Naive thymus-derived CD8-positive, alpha-beta T cell (primary cell): ENCODE measurements at regions not wholly inside any gene's neighbourhood (a gene's known extent, or its start where the extent isn't known, plus 50 kb on each side); places are given as distances from the start of the nearest gene placed in this dataset.
A peak's percentile ranks its signal among the peaks of the same experiment; 100 is the strongest.

ENCODE experiments used
- ATAC-seq, 2 donors: fragments of 150-1000 bp; cut with Tn5 transposase in 1 of 2; sonication (Bioruptor Pico), chemical (Tn5 transposase) in 1 of 2; 1 replicate in 1 of 2; 2 replicates in 1 of 2; pipeline ENCODE4 v1.10.0; 2021; ENCODE audit warnings: mild to moderate bottlenecking in 2 of 2, moderate library complexity in 2 of 2
- POLR2A ChIA-PET: fragments of 350-600 bp; sonication (Branson Sonifier 250); formaldehyde crosslinking; loops from one replicate; lab custom pipeline; 2021; ENCODE audit warnings: antibody characterized with exemption; lab: Charles Lee
- DNase-seq, 10 donors: peaks; one replicate each; pipeline versions ENCODE4 v3.0.0 to v3.0.0-alpha.2; 2020 to 2022
- H3K27ac Mint-ChIP-seq, 10 donors: one replicate each; pipeline ENCODE4 v1.8.0; 2020 to 2022; ENCODE audit warnings: mild to moderate bottlenecking in 10 of 10, mixed read lengths in 10 of 10, moderate library complexity in 4 of 10, inconsistent platforms in 1 of 10
- H3K27me3 Mint-ChIP-seq, 5 donors: one replicate each; pipeline ENCODE4 v1.8.0; 2021 to 2022; ENCODE audit warnings: mixed read lengths in 5 of 5
- H3K36me3 Mint-ChIP-seq, 3 donors: one replicate each; pipeline ENCODE4 v1.8.0; 2020 to 2022; ENCODE audit warnings: mixed read lengths in 3 of 3, mild to moderate bottlenecking in 2 of 3, inconsistent platforms in 1 of 3
- H3K4me1 Mint-ChIP-seq, 4 donors: one replicate each; pipeline ENCODE4 v1.8.0; 2021 to 2022; ENCODE audit warnings: mixed read lengths in 4 of 4
- H3K4me3 Mint-ChIP-seq, 10 donors: one replicate each; pipeline ENCODE4 v1.8.0; 2020 to 2022; ENCODE audit warnings: mild to moderate bottlenecking in 10 of 10, mixed read lengths in 10 of 10, moderate library complexity in 6 of 10, inconsistent platforms in 1 of 10
- H3K9me3 Mint-ChIP-seq, 9 donors: one replicate each; pipeline ENCODE4 v1.8.0; 2020 to 2022; ENCODE audit warnings: mixed read lengths in 9 of 9, mild to moderate bottlenecking in 3 of 9, inconsistent platforms in 1 of 9, moderate library complexity in 1 of 9

DNA sequence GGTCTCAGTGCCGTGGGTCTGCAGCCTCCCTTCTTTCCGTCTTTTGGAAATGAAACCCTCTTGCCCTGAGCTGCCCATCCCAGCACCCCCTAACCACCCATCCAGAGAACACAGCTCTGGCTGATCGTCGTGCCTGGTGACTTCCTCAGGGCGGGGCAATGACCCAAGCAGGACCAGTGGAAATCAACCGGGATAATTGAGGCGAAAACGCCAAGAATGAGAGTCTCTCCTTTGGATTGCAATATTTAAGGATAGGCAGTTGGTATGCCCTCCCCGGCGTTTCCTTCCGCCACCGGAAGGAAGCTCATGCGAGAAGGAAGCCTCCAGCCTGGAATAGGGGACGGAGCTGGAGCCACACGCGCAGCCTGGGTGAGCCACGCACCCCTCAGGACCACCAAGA lies 73.7 kb upstream of the PFKP start:
- peaks cover 2 to 7% (median 2%) of the 10 kb centered on the region in 3 donors for H3K36me3 Mint-ChIP-seq
- no peak for ATAC-seq
- no peak for DNase-seq
- POLR2A ChIA-PET: no interaction called here
- no peak overlapping the region for H3K4me3 Mint-ChIP-seq
- H3K9me3 Mint-ChIP-seq: peaks cover 0 to 12% (median 6%) of the 10 kb centered on the region in 9 donors
- no peak overlapping the region for H3K27ac Mint-ChIP-seq
- peaks cover 5 to 40% (median 23%) of the 10 kb centered on the region in 5 donors for H3K27me3 Mint-ChIP-seq
- H3K4me1 Mint-ChIP-seq: no peaks in the 10 kb centered on the region

DNA sequence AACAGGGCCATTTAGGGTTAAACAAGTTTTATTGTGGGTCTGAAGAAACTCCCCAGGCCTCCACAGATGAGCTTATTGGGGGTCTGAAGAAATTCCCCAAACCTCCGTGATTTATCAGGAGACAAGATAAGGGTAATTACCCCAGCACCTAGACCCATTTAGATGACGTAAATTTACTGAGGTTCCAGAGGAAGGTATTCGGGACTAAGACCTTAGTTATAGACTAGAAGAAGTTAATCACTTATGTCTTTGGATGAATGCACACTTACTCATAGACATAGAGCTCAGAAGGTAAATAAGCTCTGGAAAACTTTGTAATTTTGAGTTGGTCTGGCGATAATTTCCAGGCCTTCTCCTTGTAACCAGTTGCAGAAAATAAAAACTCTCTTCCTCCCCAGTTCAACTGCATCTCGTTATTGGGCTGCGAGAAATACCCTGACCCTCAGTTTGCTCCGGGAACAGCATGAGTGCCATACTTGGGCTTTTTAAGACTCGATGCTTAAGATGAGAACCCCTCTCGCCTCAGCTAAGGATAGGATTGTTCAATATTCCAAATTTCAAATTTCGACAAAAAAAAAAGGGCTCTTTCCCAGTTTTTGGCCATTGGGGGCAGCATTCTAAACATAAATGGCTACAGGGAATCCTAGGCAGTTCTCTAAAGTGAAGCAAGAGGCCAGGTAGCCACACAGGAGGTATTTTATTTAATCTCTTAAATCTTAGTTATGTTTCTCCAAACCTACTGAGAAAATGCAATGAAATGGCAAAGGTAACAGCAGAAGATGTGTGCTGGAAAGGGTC lies 74.7 kb upstream of the PFKP start:
- no peak overlapping the region for H3K4me3 Mint-ChIP-seq
- peaks cover 0 to 15% (median 10%) of the 10 kb centered on the region in 9 donors for H3K9me3 Mint-ChIP-seq
- H3K27me3 Mint-ChIP-seq: peaks cover 8 to 50% (median 31%) of the 10 kb centered on the region in 5 donors
- H3K36me3 Mint-ChIP-seq: peaks cover 2 to 10% (median 5%) of the 10 kb centered on the region in 3 donors
- H3K4me1 Mint-ChIP-seq: no peaks in the 10 kb centered on the region
- ATAC-seq (no peak), DNase-seq (no peak)
- POLR2A ChIA-PET: no interaction called here
- H3K27ac Mint-ChIP-seq: no peak overlapping the region

DNA sequence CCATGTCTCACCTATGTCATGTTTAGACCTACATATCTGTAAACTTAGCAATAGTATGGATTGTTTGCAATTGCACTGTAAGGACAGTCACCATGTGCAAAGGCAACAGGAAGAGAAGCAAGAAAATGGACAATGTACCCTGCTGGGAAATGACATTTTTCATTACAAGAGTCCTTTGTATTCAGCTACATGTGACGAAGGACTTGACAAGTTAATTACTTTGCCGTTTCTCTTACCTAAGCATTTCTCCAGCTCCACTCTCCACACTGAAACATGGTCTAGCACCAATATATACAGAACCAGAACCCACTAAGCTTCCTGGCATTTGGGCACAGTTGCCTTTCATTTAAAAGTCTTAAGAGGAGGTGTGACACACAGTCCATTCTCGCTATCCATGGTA lies 76.6 kb upstream of the PFKP start:
- peaks cover 3 to 11% (median 7%) of the 10 kb centered on the region in 4 donors for H3K4me1 Mint-ChIP-seq
- H3K9me3 Mint-ChIP-seq: peaks cover 0 to 15% (median 10%) of the 10 kb centered on the region in 9 donors
- H3K27me3 Mint-ChIP-seq: peaks cover 13 to 50% (median 42%) of the 10 kb centered on the region in 5 donors
- POLR2A ChIA-PET: no interaction called here
- H3K36me3 Mint-ChIP-seq: peaks cover 2 to 10% (median 5%) of the 10 kb centered on the region in 3 donors
- ATAC-seq (no peak), DNase-seq (no peak)
- no peak overlapping the region for H3K4me3 Mint-ChIP-seq
- H3K27ac Mint-ChIP-seq: no peak overlapping the region

DNA sequence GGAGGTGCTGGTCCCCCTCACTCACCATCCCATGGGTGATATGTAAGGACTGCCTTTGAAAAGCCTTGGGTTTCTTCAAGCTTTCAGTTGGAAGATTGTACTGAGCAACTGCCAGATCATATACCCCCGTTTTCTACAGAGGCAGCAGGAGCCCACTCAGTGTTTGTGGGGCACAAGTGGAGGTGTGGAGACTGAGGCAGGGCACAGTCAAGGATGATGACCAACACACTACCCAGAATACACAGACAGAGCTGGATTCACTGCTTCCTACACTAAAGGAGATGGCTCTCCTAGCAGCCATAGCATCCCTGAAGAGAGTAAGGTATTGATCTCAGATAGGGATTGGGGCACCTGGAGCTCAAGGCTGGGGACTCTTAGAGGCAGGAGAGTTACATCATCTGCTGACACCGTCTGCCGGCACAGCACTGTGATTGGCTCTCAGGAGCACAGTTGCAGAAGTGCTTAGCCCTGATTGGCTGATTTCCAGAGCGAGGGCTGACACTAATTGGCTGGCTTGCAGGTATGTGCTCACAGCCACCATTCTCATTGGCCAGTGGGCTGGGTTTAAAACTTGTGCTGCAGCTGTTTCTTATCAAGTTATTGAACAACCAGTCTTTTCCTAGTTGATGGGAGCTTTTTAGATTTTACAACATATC lies 77.9 kb upstream of the PFKP start:
- Mint-ChIP-seq H3K36me3 (peaks cover 2 to 10% (median 5%) of the 10 kb centered on the region in 3 donors), H3K4me3 (no peak overlapping the region), H3K27ac (no peak overlapping the region), H3K27me3 (peaks cover 14 to 55% (median 42%) of the 10 kb centered on the region in 5 donors), H3K9me3 (peaks cover 0 to 15% (median 10%) of the 10 kb centered on the region in 9 donors), H3K4me1 (peaks cover 3 to 11% (median 7%) of the 10 kb centered on the region in 4 donors)
- DNase-seq (no peak), ATAC-seq (no peak)
- POLR2A ChIA-PET: no interaction called here

DNA sequence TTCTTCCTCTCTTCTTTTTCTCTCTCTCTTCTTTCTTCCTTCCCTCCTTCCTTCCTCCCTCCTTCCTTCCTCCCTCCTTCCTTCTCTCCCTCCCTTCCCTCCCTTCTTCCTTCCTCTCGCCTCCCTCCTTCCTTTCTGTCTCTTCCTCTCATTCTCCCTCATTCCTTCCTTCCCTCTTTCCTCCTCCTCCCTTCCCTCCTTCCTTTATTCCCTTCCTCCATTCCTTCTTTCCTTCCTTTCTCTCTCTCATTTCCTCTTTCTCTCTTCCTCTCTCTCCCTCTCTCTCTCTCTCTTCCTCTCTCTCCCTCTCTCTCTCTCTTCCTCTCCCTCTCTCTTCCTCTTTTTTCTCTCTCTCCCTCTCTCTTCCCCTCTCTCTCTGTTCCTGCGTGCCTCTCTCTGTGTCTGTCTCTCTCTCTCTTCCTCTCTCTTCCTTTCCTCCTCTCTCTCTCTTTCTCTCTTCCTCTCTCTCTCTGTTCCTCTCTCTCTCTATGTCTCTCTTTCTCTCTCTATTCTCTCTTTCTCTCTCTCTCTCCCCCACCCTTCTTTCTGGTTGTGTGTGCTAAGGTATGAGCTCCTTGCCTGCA lies 80.1 kb upstream of the PFKP start:
- Mint-ChIP-seq H3K4me3 (no peak overlapping the region), H3K9me3 (peaks cover 0 to 15% (median 10%) of the 10 kb centered on the region in 9 donors), H3K27me3 (peaks cover 16 to 55% (median 43%) of the 10 kb centered on the region in 5 donors), H3K36me3 (peaks cover 2 to 10% (median 5%) of the 10 kb centered on the region in 3 donors), H3K27ac (no peak overlapping the region), H3K4me1 (peaks cover 3 to 12% (median 8%) of the 10 kb centered on the region in 4 donors)
- ATAC-seq: no peak
- POLR2A ChIA-PET: no interaction called here
- no peak for DNase-seq

DNA sequence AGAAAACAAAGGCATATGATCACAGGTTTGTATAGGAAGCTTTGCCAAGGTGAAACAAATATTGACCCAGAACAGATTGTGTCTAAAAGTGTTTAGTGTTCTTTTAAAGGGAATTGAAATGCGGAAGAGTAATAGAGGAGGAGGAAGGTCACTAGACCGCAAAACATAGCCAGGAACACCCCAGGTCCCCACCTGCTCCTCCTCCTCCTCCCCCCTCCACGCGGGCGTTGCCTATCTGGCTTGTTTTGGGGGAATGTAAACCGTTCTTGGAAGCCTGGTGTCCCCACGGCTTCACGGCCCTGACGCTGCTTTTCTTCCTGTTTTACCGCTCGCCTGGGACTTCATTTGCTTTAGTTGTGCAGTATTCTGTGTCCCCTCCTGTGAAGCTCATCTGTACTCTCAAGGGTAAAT lies 81.0 kb upstream of the PFKP start:
- POLR2A ChIA-PET: no interaction called here
- DNase-seq (no peak), ATAC-seq (no peak)
- H3K4me3 Mint-ChIP-seq: peak overlapping the region in 3 of 10 donors; percentile 5 to 36 (median 8)
- peaks cover 0 to 15% (median 10%) of the 10 kb centered on the region in 9 donors for H3K9me3 Mint-ChIP-seq
- H3K27me3 Mint-ChIP-seq: peaks cover 16 to 55% (median 43%) of the 10 kb centered on the region in 5 donors
- H3K36me3 Mint-ChIP-seq: peaks cover 2 to 10% (median 5%) of the 10 kb centered on the region in 3 donors
- H3K27ac Mint-ChIP-seq: no peak overlapping the region
- H3K4me1 Mint-ChIP-seq: peaks cover 3 to 13% (median 8%) of the 10 kb centered on the region in 4 donors

DNA sequence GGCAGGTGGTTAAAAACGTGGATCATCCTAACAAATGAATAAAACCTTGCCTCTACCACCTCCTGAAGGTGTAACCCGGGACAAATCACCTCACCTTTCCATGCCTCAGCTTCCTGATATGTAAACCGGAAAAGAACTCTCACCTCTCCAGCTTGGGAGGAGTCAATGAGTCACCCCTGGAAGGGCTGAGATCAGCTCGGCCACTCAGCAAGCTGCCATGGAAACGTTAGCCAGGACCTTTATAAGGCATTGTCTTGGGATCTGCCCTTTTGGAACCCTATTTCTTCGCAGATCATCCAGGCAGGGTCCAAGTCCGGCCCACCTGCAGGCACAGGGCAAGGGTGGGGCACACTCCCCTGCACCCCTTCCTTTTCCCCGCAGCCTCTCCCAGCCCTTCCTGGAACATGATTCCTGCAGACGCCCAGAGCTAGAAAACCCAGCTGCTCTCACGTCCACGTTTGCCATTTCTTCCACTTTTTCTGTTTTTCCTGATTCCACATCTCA lies 81.6 kb upstream of the PFKP start:
- DNase-seq (no peak), ATAC-seq (no peak)
- H3K4me3 Mint-ChIP-seq: peak overlapping the region in 1 of 10 donors; percentile 5
- H3K27me3 Mint-ChIP-seq: peaks cover 16 to 55% (median 40%) of the 10 kb centered on the region in 5 donors
- POLR2A ChIA-PET: no interaction called here
- peaks cover 0 to 15% (median 10%) of the 10 kb centered on the region in 9 donors for H3K9me3 Mint-ChIP-seq
- peaks cover 3 to 13% (median 8%) of the 10 kb centered on the region in 4 donors for H3K4me1 Mint-ChIP-seq
- H3K27ac Mint-ChIP-seq: no peak overlapping the region
- H3K36me3 Mint-ChIP-seq: peaks cover 2 to 10% (median 5%) of the 10 kb centered on the region in 3 donors

DNA sequence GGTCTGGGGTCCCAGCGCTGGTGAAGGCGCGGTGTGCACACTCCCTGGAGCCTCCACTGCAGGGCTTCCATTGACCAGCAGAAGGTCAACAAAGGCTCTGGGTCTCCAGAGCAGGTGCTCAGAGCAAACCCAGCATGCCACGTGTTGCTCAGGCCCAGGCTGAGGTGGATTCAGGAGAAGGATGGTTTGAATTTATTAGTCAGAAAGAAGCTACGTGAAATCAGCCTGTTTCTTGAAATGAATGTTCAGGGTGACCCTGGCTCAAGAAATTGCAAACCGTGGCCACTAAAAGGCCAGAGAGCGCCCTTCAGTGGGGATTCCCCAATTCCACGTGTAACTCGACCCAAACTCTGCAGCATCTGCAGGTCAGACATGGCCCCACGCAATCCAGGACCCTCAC lies 82.7 kb upstream of the PFKP start:
- peaks cover 15 to 53% (median 39%) of the 10 kb centered on the region in 5 donors for H3K27me3 Mint-ChIP-seq
- POLR2A ChIA-PET: no interaction called here
- no peak overlapping the region for H3K27ac Mint-ChIP-seq
- H3K9me3 Mint-ChIP-seq: peaks cover 0 to 15% (median 10%) of the 10 kb centered on the region in 9 donors
- no peak overlapping the region for H3K4me3 Mint-ChIP-seq
- H3K4me1 Mint-ChIP-seq: peaks cover 3 to 13% (median 8%) of the 10 kb centered on the region in 4 donors
- no peak for ATAC-seq
- DNase-seq: no peak
- peaks cover 2 to 10% (median 5%) of the 10 kb centered on the region in 3 donors for H3K36me3 Mint-ChIP-seq

DNA sequence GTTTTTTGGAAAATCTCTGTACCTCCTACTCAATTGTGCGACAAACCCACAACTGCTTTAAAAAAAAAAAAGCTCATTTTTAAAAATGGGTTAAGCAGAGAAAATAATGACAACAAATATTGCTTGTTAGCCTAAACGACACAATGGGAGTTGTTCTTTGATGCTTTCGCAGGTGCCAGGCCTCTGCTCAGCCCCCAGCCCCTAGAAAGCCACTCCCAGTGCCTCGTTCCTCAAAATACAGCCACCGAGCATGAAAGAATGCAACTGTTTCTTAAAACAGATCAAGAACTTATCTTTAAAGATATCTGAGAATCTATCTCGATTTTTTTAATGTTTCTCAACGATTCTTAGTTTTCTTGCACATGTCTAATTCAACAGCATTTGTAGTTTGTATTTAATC lies 85.2 kb upstream of the PFKP start:
- Mint-ChIP-seq H3K4me3 (no peak overlapping the region), H3K36me3 (no peaks in the 10 kb centered on the region), H3K27ac (no peak overlapping the region), H3K27me3 (peaks cover 10 to 27% (median 15%) of the 10 kb centered on the region in 5 donors), H3K9me3 (no peaks in the 10 kb centered on the region), H3K4me1 (peaks cover 3 to 23% (median 9%) of the 10 kb centered on the region in 4 donors)
- no peak for ATAC-seq
- no peak for DNase-seq
- POLR2A ChIA-PET: no interaction called here

DNA sequence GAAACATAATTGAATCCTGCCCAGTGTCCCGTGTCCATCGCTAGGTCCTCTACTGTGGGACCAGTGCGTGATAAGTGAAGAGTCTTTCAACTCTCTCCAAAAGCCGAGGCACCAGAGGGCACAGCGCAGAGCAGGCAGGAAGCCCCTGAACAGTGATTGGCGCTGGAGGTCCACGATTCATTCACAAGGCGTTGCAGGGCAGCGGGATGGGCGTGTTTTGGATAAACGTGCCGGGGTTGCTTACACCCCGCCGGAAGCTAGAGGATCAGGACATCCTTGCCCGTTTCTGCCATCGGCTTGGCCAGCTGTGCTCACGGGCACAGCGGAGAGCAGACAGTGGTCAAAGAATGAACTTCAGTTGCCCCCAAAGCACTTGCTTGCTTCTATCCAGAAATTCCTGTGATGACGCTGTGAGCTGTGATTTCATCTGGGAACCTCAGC lies 86.0 kb upstream of the PFKP start:
- H3K36me3 Mint-ChIP-seq: no peaks in the 10 kb centered on the region
- H3K4me3 Mint-ChIP-seq: no peak overlapping the region
- peaks cover 8 to 20% (median 10%) of the 10 kb centered on the region in 5 donors for H3K27me3 Mint-ChIP-seq
- no peaks in the 10 kb centered on the region for H3K9me3 Mint-ChIP-seq
- ATAC-seq (no peak), DNase-seq (no peak)
- POLR2A ChIA-PET: no interaction called here
- no peak overlapping the region for H3K27ac Mint-ChIP-seq
- H3K4me1 Mint-ChIP-seq: peaks cover 3 to 20% (median 5%) of the 10 kb centered on the region in 4 donors

DNA sequence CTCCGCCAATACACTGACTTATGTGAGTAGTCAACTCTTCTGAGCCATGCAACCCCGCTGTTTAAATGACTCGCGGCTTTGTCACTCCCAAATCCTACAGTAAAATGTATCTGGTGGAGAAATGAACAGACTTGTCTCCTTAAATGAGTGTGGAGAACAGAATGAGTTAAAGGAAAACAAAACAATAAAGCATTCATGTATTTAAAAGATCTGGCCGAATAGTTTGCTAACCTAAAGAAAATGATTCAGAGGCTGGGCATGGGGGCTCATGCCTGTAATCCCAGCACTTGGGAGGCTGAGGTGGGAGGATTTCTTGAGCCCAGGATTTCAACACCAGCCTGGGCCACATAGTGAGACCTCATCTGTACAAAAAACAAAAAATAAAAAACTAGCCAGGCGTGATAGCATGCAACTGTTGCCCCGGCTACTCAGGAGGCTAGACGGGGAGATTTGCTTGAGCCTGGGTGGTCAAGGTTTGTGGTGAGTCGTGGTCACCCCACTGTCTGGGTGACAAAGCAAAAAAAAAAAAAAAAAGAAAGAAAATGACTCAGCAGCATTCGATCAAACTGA lies 86.5 kb upstream of the PFKP start:
- POLR2A ChIA-PET: no interaction called here
- H3K27ac Mint-ChIP-seq: no peak overlapping the region
- DNase-seq (no peak), ATAC-seq (no peak)
- H3K9me3 Mint-ChIP-seq: no peaks in the 10 kb centered on the region
- no peaks in the 10 kb centered on the region for H3K36me3 Mint-ChIP-seq
- H3K27me3 Mint-ChIP-seq: peaks cover 4 to 15% (median 6%) of the 10 kb centered on the region in 5 donors
- H3K4me3 Mint-ChIP-seq: no peak overlapping the region
- peaks cover 0 to 15% (median 1%) of the 10 kb centered on the region in 4 donors for H3K4me1 Mint-ChIP-seq

DNA sequence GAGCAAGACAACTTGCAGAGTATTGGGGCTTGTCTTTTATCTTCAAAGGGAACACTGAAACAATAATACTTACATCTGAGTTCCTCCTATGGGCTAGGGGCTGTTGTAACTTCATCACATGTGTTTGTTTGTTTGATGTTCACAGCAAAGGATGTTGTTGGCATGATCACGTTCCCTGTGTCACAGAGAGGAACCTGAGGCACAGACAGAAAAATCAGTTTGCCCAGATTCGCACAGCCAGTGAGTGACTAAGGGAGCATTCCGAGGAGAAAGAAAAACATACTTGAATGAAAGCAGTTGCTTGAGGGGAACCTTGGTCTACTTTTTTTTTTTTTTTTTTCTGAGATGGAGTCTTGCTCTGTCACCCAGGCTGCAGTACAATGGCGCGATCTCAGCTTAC lies 87.2 kb upstream of the PFKP start:
- Mint-ChIP-seq H3K27ac (no peak overlapping the region), H3K4me3 (no peak overlapping the region), H3K4me1 (peaks cover 0 to 14% (median under 1%) of the 10 kb centered on the region in 4 donors), H3K9me3 (no peaks in the 10 kb centered on the region), H3K27me3 (peaks cover 3 to 8% (median 6%) of the 10 kb centered on the region in 5 donors), H3K36me3 (no peaks in the 10 kb centered on the region)
- ATAC-seq: no peak
- POLR2A ChIA-PET: no interaction called here
- no peak for DNase-seq
